Neural cell (in vitro differentiated cells): ENCODE measurements at regions not wholly inside any gene's neighbourhood (a gene's known extent, or its start where the extent isn't known, plus 50 kb on each side); places are given as distances from the start of the nearest gene placed in this dataset.

Experiments used
- H2AFZ ChIP-seq: fragments of 200-600, 300-800 bp; sonication (generic), shearing (Covaris generic); 2 replicates; pipeline ENCODE4 v1.6.0; 2014; ENCODE audit warnings: low read depth, mild to moderate bottlenecking, antibody characterized with exemption, low read length, moderate library complexity
- H3F3A ChIP-seq: fragments of 200-600 bp; shearing (Covaris generic); 2 replicates; pipeline ENCODE4 v1.6.1; 2016; ENCODE audit warnings: mild to moderate bottlenecking, moderate library complexity, mixed read lengths, antibody characterized with exemption, low read length; ENCODE audit not compliant: insufficient read depth, poor library complexity, severe bottlenecking
- H3K27ac ChIP-seq: fragments of 200-600, 300-800 bp; sonication (generic), shearing (Covaris generic); 2 replicates; pipeline ENCODE4 v1.5.1; 2014; ENCODE audit warnings: mild to moderate bottlenecking, low read length, moderate library complexity
- H3K27me3 ChIP-seq: fragments of 300-800, 200-600 bp; sonication (generic), shearing (Covaris generic); 2 replicates; pipeline ENCODE4 v1.6.0; 2014; ENCODE audit warnings: mild to moderate bottlenecking, low read depth, low read length, moderate library complexity; ENCODE audit not compliant: insufficient read depth
- H3K36me3 ChIP-seq: fragments of 300-800, 200-600 bp; sonication (generic), shearing (Covaris generic); 2 replicates; pipeline ENCODE4 v1.5.1; 2014; ENCODE audit warnings: mild to moderate bottlenecking, antibody characterized with exemption, low read length, moderate library complexity; ENCODE audit not compliant: insufficient read depth
- H3K4me2 ChIP-seq: fragments of 300-800, 200-600 bp; sonication (generic), shearing (Covaris generic); 2 replicates; pipeline ENCODE4 v1.6.0; 2014; ENCODE audit warnings: mild to moderate bottlenecking, low read length
- H3K4me3 ChIP-seq: fragments of 300-800, 200-600 bp; sonication (generic), shearing (Covaris generic); 2 replicates; pipeline ENCODE4 v1.5.1; 2014; ENCODE audit warnings: mild to moderate bottlenecking, low read length, moderate library complexity
- H3K79me2 ChIP-seq: fragments of 200-600 bp; shearing (Covaris generic); replicated peaks from 2 replicates; pipeline ENCODE4 v1.6.0; 2014; ENCODE audit warnings: mild to moderate bottlenecking, low read length, moderate library complexity; ENCODE audit not compliant: insufficient read depth
- H3K9ac ChIP-seq: fragments of 300-800, 200-600 bp; sonication (generic), shearing (Covaris generic); 2 replicates; pipeline ENCODE4 v1.6.1; 2016; ENCODE audit warnings: mild to moderate bottlenecking, low read length, mixed read lengths
- H3K9me2 ChIP-seq: fragments of 200-600 bp; shearing (Covaris generic); 2 replicates; pipeline ENCODE4 v1.6.1; 2016; ENCODE audit warnings: mild to moderate bottlenecking, low read length, mixed read lengths; ENCODE audit not compliant: insufficient read depth
- H3K9me3 ChIP-seq: fragments of 200-600, 300-800 bp; sonication (generic), shearing (Covaris generic); 2 replicates; pipeline ENCODE4 v1.6.1; 2016; ENCODE audit warnings: mild to moderate bottlenecking, mixed run types, low read length, moderate library complexity, mixed read lengths
- H4K20me1 ChIP-seq: fragments of 200-600 bp; shearing (Covaris generic); 2 replicates; pipeline ENCODE4 v1.6.1; 2016; ENCODE audit warnings: mild to moderate bottlenecking, mixed run types; ENCODE audit not compliant: insufficient read depth
- CTCF ChIP-seq: fragments of 450-650 bp; IDR thresholded peaks from 2 replicates; pipeline ENCODE4 v1.5.1; 2014; ENCODE audit warnings: antibody characterized with exemption, mild to moderate bottlenecking, moderate library complexity; ENCODE audit not compliant: poor library complexity, severe bottlenecking
- EP300 ChIP-seq: fragments of 450-650 bp; conservative IDR thresholded peaks from 2 replicates; pipeline ENCODE4 v1.6.1; 2014; ENCODE audit warnings: antibody characterized with exemption, mild to moderate bottlenecking, moderate library complexity; ENCODE audit not compliant: poor library complexity, severe bottlenecking
- EZH2 ChIP-seq: fragments of 200-600, 300-800 bp; shearing (Covaris generic), sonication (generic); IDR thresholded peaks from 2 replicates; pipeline ENCODE4 v1.6.1; 2014; ENCODE audit warnings: antibody characterized with exemption, low read length, borderline replicate concordance, mild to moderate bottlenecking; ENCODE audit not compliant: insufficient read depth, poor library complexity, severe bottlenecking
- MXI1 ChIP-seq: fragments of 450-650 bp; conservative IDR thresholded peaks from 2 replicates; pipeline ENCODE4 v1.6.1; 2014; ENCODE audit warnings: antibody characterized with exemption, mild to moderate bottlenecking; ENCODE audit not compliant: poor library complexity, severe bottlenecking
- POLR2AphosphoS5 ChIP-seq: IDR thresholded peaks from 2 replicates; pipeline ENCODE4 v1.6.1; 2012
- RAD21 ChIP-seq: fragments of 450-650 bp; conservative IDR thresholded peaks from 2 replicates; pipeline ENCODE4 v1.6.1; 2014; ENCODE audit warnings: antibody characterized with exemption, mild to moderate bottlenecking, moderate library complexity
- REST ChIP-seq: IDR thresholded peaks from 2 replicates; pipeline ENCODE4 v1.6.1; 2012; ENCODE audit warnings: borderline replicate concordance
- SMC3 ChIP-seq: fragments of 450-650 bp; conservative IDR thresholded peaks from 2 replicates; pipeline ENCODE4 v1.6.1; 2014; ENCODE audit warnings: antibody characterized with exemption, mild to moderate bottlenecking, moderate library complexity; ENCODE audit not compliant: poor library complexity
- TAF1 ChIP-seq: IDR thresholded peaks from 2 replicates; pipeline ENCODE4 v1.6.1; 2012; ENCODE audit warnings: low read depth

GRCh38 chr7:96527133-96527827 is 182.4 kb downstream of the SEM1 start:
- H3K27ac ChIP-seq, result no peak overlapping the region

GRCh38 chr7:96526496-96526895 is 183.2 kb downstream of the SEM1 start:
- H2AFZ ChIP-seq, result no peak overlapping the region
- H3K79me2 ChIP-seq, result no peaks in the 10 kb centered on the region
- TF ChIP-seq EP300, result no peak
- TF ChIP-seq SMC3, result no peak
- no peak for TF ChIP-seq POLR2AphosphoS5
- no peak for TF ChIP-seq MXI1
- no peak for TF ChIP-seq TAF1
- no peak for TF ChIP-seq CTCF

More at GRCh38 chr7:96527133-96527827, 182.4 kb downstream of the SEM1 start:
- Histone ChIP-seq H3K9me3 (no peaks in the 10 kb centered on the region), H3K79me2 (no peaks in the 10 kb centered on the region), H4K20me1 (no peaks in the 10 kb centered on the region), H3K9ac (no peak overlapping the region), H3K27me3 (no peaks in the 10 kb centered on the region), H3K4me2 (no peak overlapping the region), H3K9me2 (no peaks in the 10 kb centered on the region), H3F3A (no peaks in the 10 kb centered on the region), H2AFZ (no peak overlapping the region), H3K4me3 (no peak overlapping the region), H3K36me3 (no peaks in the 10 kb centered on the region)
- TF ChIP-seq CTCF (no peak), TAF1 (no peak), EP300 (no peak), SMC3 (no peak), RAD21 (no peak), REST (no peak), POLR2AphosphoS5 (no peak), EZH2 (no peak), MXI1 (no peak)

More at GRCh38 chr7:96526496-96526895, 183.2 kb downstream of the SEM1 start:
- Histone ChIP-seq H3K4me3 (no peak overlapping the region), H3K27ac (no peak overlapping the region), H3K9me2 (no peaks in the 10 kb centered on the region), H3K9ac (no peak overlapping the region), H3K9me3 (no peaks in the 10 kb centered on the region), H3K27me3 (no peaks in the 10 kb centered on the region), H3K36me3 (no peaks in the 10 kb centered on the region), H3F3A (no peaks in the 10 kb centered on the region), H3K4me2 (no peak overlapping the region), H4K20me1 (no peaks in the 10 kb centered on the region)
